BJ (cell line): ENCODE measurements at regions not wholly inside any gene's neighbourhood (a gene's known extent, or its start where the extent isn't known, plus 50 kb on each side); places are given as distances from the start of the nearest gene placed in this dataset.

Experiments
- CTCF ChIA-PET: fragments of 350-600 bp; formaldehyde crosslinking; extraction: SDS; loops from one replicate; lab custom pipeline; 2021; ENCODE audit warnings: antibody characterized with exemption, inconsistent platforms; lab: Yijun Ruan, JAX
- POLR2A ChIA-PET: fragments of 300-600 bp; sonication (Branson Sonifier 250); formaldehyde crosslinking; extraction: SDS; loops from one replicate; lab custom pipeline; 2021; ENCODE audit warnings: antibody characterized with exemption; lab: Charles Lee
- DNase-seq: peaks from one replicate; pipeline ENCODE4 v3.0.0-alpha.2; 2011; ENCODE audit warnings: low read depth
- H3K27me3 ChIP-seq: 2 replicates; pipeline ENCODE4 v1.6.0; 2011; ENCODE audit warnings: low read length; ENCODE audit not compliant: control insufficient read depth, insufficient read depth
- H3K36me3 ChIP-seq: 2 replicates; pipeline ENCODE4 v1.5.1; 2011; ENCODE audit warnings: low read length; ENCODE audit not compliant: control insufficient read depth, insufficient read depth
- H3K4me3 ChIP-seq: 2 replicates; pipeline ENCODE4 v1.5.1; 2011; ENCODE audit warnings: low read depth, mild to moderate bottlenecking, control low read depth, low read length
- TF ChIP-seq, protein P1 (sequence below): IDR thresholded peaks from 2 replicates; pipeline ENCODE4 v1.5.1; 2011; ENCODE audit warnings: low read depth, mild to moderate bottlenecking, control low read depth, inconsistent platforms, low read length, moderate library complexity; ENCODE audit not compliant: insufficient read depth

- ChIA-PET CTCF (no interaction called here), POLR2A (no interaction called here)
- TF ChIP-seq, protein P1, sequence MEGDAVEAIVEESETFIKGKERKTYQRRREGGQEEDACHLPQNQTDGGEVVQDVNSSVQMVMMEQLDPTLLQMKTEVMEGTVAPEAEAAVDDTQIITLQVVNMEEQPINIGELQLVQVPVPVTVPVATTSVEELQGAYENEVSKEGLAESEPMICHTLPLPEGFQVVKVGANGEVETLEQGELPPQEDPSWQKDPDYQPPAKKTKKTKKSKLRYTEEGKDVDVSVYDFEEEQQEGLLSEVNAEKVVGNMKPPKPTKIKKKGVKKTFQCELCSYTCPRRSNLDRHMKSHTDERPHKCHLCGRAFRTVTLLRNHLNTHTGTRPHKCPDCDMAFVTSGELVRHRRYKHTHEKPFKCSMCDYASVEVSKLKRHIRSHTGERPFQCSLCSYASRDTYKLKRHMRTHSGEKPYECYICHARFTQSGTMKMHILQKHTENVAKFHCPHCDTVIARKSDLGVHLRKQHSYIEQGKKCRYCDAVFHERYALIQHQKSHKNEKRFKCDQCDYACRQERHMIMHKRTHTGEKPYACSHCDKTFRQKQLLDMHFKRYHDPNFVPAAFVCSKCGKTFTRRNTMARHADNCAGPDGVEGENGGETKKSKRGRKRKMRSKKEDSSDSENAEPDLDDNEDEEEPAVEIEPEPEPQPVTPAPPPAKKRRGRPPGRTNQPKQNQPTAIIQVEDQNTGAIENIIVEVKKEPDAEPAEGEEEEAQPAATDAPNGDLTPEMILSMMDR: no peak
- DNase-seq: no peak
- no peak overlapping the region for H3K4me3 ChIP-seq
- no peaks in the 10 kb centered on the region for H3K27me3 ChIP-seq
- no peaks in the 10 kb centered on the region for H3K36me3 ChIP-seq
Observed at GRCh38 chr16:52729731-52730130, 182.8 kb upstream of the TOX3 start.

DNA sequence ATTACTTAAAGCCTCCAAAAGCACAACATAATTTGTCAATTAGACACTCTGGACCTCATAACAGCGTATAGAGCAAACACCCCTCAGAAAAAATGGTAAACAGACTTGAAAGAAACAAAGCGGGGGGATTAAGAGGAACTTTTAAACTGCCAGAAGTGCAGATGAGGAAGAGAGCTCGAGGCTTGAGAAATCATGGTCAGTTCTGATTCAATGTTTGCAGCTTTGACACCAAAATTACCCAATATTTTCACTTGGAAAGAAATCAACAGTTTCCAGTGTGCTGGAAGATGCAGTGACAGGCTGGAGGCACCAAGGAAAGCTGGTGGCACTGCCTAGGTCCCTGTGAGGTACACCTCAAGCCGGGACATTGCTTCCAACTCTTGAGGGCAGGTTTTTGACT is 180.9 kb upstream of the TOX3 start:
- CTCF ChIA-PET: no interaction called here
- no peaks in the 10 kb centered on the region for H3K27me3 ChIP-seq
- POLR2A ChIA-PET: no interaction called here
- TF ChIP-seq, protein P1: no peak
- H3K4me3 ChIP-seq: no peak overlapping the region
- no peak for DNase-seq
- no peaks in the 10 kb centered on the region for H3K36me3 ChIP-seq

DNA sequence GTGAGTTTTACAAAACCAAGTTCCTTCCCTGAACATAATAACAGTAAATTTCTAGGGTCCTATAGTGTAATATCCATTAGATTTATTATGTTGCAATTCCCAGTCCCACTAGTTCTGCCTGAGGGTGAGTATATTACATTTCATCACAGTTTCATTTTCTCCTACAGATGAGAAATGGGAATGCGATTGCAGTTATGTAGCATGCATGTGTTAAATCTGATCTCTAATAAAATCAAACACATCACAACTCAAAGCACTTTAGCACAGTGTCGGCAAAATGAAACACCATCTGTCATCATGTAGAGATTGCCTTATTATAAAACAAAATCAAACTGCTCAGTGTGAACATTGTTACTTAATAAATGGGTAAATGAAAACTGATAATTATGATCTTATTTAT is 180.5 kb upstream of the TOX3 start:
- TF ChIP-seq, protein P1: no peak
- POLR2A ChIA-PET: no interaction called here
- no peak overlapping the region for H3K4me3 ChIP-seq
- DNase-seq: no peak
- CTCF ChIA-PET: no interaction called here
- no peaks in the 10 kb centered on the region for H3K36me3 ChIP-seq
- H3K27me3 ChIP-seq: no peaks in the 10 kb centered on the region

DNA sequence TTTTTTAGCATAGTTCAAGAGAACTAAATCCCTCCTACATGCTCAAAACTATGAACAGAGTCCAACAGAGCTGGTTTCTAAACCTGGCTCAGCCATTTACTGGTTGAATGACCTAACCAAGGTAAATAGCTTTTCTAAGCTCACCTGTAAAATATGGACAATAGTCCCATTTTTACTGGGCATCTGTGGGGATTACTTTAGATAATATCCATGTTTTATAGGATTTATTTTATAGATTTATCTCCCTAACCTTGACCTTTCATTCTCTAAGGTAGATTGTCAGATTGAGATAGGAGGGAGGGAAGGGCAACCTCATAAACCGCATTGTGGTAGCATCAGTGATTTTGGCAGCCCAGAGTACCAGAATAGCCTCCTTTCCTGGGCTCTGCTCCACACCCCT is 178.5 kb upstream of the TOX3 start:
- Histone ChIP-seq H3K4me3 (no peak overlapping the region), H3K36me3 (no peaks in the 10 kb centered on the region), H3K27me3 (no peaks in the 10 kb centered on the region)
- no peak for DNase-seq
- TF ChIP-seq, protein P1: no peak
- CTCF ChIA-PET: no interaction called here
- POLR2A ChIA-PET: no interaction called here

DNA sequence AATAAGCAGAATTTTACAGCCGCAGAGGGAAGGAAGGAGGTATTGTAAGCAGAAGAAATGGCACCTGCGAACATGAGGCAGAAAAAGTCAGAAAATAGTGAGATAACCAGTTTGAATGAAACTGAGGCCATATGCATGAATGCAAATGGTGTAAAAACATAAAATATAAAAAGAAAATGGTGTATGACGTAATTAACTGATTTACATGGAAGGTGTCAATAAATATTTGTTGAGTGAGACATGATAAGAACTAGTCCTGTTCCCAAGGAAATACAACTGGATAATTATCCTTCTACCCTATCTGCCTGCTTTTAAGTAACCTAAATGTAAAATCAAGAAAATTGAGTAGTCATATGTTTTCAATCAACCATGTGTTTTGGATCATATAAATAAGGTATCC is 178.1 kb upstream of the TOX3 start:
- TF ChIP-seq, protein P1: no peak
- ChIA-PET CTCF (no interaction called here), POLR2A (no interaction called here)
- no peak for DNase-seq
- Histone ChIP-seq H3K27me3 (no peaks in the 10 kb centered on the region), H3K36me3 (no peaks in the 10 kb centered on the region), H3K4me3 (no peak overlapping the region)
